T-helper 9 cell (primary cell): ENCODE measurements at regions not wholly inside any gene's neighbourhood (a gene's known extent, or its start where the extent isn't known, plus 50 kb on each side); places are given as distances from the start of the nearest gene placed in this dataset.
"Not testable (repeated sequence)": the region's sequence is repeated elsewhere in the genome, so short reads cannot be mapped to it uniquely, and the experiment has no call there.

Experiments
- DNase-seq: peaks from one replicate; pipeline ENCODE4 v3.0.0-alpha.2; 2020

- no peak for DNase-seq
These were observed 50.4 kb upstream of the CECR2 start for GRCh38 chr22:17318817-17319216.

- no peak for DNase-seq
These were observed 54.0 kb upstream of the CECR2 start for GRCh38 chr22:17315310-17315709.

GRCh38 chr22:17314487-17314886 is 54.8 kb upstream of the CECR2 start:
- no peak for DNase-seq

GRCh38 chr22:17313626-17314025 is 55.6 kb upstream of the CECR2 start:
- DNase-seq, result no peak

GRCh38 chr22:17307566-17307965 is 61.7 kb upstream of the CECR2 start:
- DNase-seq, result no peak

GRCh38 chr22:17305076-17305475 is 64.2 kb upstream of the CECR2 start:
- DNase-seq, result no peak

GRCh38 chr22:17303840-17304779 is 65.2 kb upstream of the CECR2 start:
- DNase-seq, result peak; percentile 47

GRCh38 chr22:17303441-17303839 is 65.8 kb upstream of the CECR2 start:
- DNase-seq, result no peak

GRCh38 chr22:17302616-17303015 is 66.6 kb upstream of the CECR2 start:
- no peak for DNase-seq

- no peak for DNase-seq
These were observed 68.3 kb upstream of the CECR2 start for GRCh38 chr22:17300926-17301325.

GRCh38 chr22:17298805-17299502 is 70.3 kb upstream of the CECR2 start:
- DNase-seq, result not testable (repeated sequence)

GRCh38 chr22:17285656-17286055 is 66.4 kb upstream of the ADA2 start:
- DNase-seq, result no peak

GRCh38 chr22:17284888-17285287 is 65.7 kb upstream of the ADA2 start:
- DNase-seq, result no peak

GRCh38 chr22:17284466-17284865 is 65.2 kb upstream of the ADA2 start:
- no peak for DNase-seq

GRCh38 chr22:17283865-17284264 is 64.6 kb upstream of the ADA2 start:
- not testable (repeated sequence) for DNase-seq

- DNase-seq, result no peak
These were observed 64.2 kb upstream of the ADA2 start for GRCh38 chr22:17283423-17283822.

- DNase-seq, result no peak
These were observed 62.2 kb upstream of the ADA2 start for GRCh38 chr22:17281440-17281841.

GRCh38 chr22:17281026-17281425 is 61.8 kb upstream of the ADA2 start:
- DNase-seq, result no peak

GRCh38 chr22:17272511-17272991 is 53.3 kb upstream of the ADA2 start:
- DNase-seq, result no peak

- no peak for DNase-seq
These were observed 52.6 kb upstream of the ADA2 start for GRCh38 chr22:17271711-17272451.

- DNase-seq, result no peak
These were observed 50.5 kb upstream of the ADA2 start for GRCh38 chr22:17269607-17270261.

- no peak for DNase-seq
These were observed 50.0 kb upstream of the ADA2 start for GRCh38 chr22:17269224-17269606.
